Nephron progenitor cell (in vitro differentiated cells): ENCODE measurements at regions not wholly inside any gene's neighbourhood (a gene's known extent, or its start where the extent isn't known, plus 50 kb on each side); places are given as distances from the start of the nearest gene placed in this dataset.

Experiments
- DNase-seq: peaks from one replicate; pipeline ENCODE4 v3.0.0; 2021
- H3K27ac Mint-ChIP-seq: 2 replicates; pipeline ENCODE4 v1.8.0; 2021; ENCODE audit warnings: mild to moderate bottlenecking, moderate library complexity, mixed read lengths
- H3K27me3 Mint-ChIP-seq: 2 replicates; pipeline ENCODE4 v1.8.0; 2021; ENCODE audit warnings: mild to moderate bottlenecking, low read depth, mixed read lengths; ENCODE audit not compliant: poor library complexity
- H3K36me3 Mint-ChIP-seq: 2 replicates; pipeline ENCODE4 v1.8.0; 2021; ENCODE audit warnings: low read depth, mixed read lengths
- H3K4me1 Mint-ChIP-seq: 2 replicates; pipeline ENCODE4 v1.8.0; 2021; ENCODE audit warnings: mixed read lengths
- H3K4me3 Mint-ChIP-seq: 2 replicates; pipeline ENCODE4 v1.8.0; 2021; ENCODE audit warnings: mild to moderate bottlenecking, moderate library complexity, mixed read lengths
- H3K9me3 Mint-ChIP-seq: 2 replicates; pipeline ENCODE4 v1.8.0; 2021; ENCODE audit warnings: mild to moderate bottlenecking, moderate library complexity, mixed read lengths
- CTCF ChIP-seq: fragments of 200-600 bp; sonication (generic); IDR thresholded peaks from 2 replicates; pipeline ENCODE4 v1.5.0; 2021; ENCODE audit warnings: antibody characterized with exemption

GRCh38 chr4:66577922-66578321 lies 907.6 kb upstream of the EPHA5 start:
- no peak for TF ChIP-seq CTCF
- Mint-ChIP-seq H3K9me3 (no peaks in the 10 kb centered on the region), H3K4me3 (no peak overlapping the region), H3K4me1 (peaks cover 15% of the 10 kb centered on the region), H3K36me3 (no peaks in the 10 kb centered on the region), H3K27ac (no peak overlapping the region), H3K27me3 (no peaks in the 10 kb centered on the region)
- DNase-seq: no peak

GRCh38 chr4:66575008-66575696 lies 904.9 kb upstream of the EPHA5 start:
- H3K27ac Mint-ChIP-seq: no peak overlapping the region
- H3K4me3 Mint-ChIP-seq: no peak overlapping the region
- TF ChIP-seq CTCF: no peak
- peaks cover 3% of the 10 kb centered on the region for H3K27me3 Mint-ChIP-seq
- H3K36me3 Mint-ChIP-seq: no peaks in the 10 kb centered on the region
- H3K9me3 Mint-ChIP-seq: no peaks in the 10 kb centered on the region
- peaks cover 15% of the 10 kb centered on the region for H3K4me1 Mint-ChIP-seq
- no peak for DNase-seq

- no peaks in the 10 kb centered on the region for H3K9me3 Mint-ChIP-seq
- H3K27me3 Mint-ChIP-seq: peaks cover 7% of the 10 kb centered on the region
- no peaks in the 10 kb centered on the region for H3K36me3 Mint-ChIP-seq
- no peak for DNase-seq
- H3K4me1 Mint-ChIP-seq: peaks cover 15% of the 10 kb centered on the region
- H3K4me3 Mint-ChIP-seq: no peak overlapping the region
- no peak overlapping the region for H3K27ac Mint-ChIP-seq
- no peak for TF ChIP-seq CTCF
These were observed 904.1 kb upstream of the EPHA5 start for GRCh38 chr4:66574145-66574978.

GRCh38 chr4:66572949-66573348 lies 902.7 kb upstream of the EPHA5 start:
- Mint-ChIP-seq H3K27me3 (peaks cover 9% of the 10 kb centered on the region), H3K4me3 (no peak overlapping the region), H3K9me3 (no peaks in the 10 kb centered on the region), H3K4me1 (peaks cover 14% of the 10 kb centered on the region), H3K36me3 (no peaks in the 10 kb centered on the region), H3K27ac (no peak overlapping the region)
- DNase-seq: no peak
- TF ChIP-seq CTCF: no peak

- peaks cover 9% of the 10 kb centered on the region for H3K27me3 Mint-ChIP-seq
- no peak overlapping the region for H3K4me3 Mint-ChIP-seq
- no peak overlapping the region for H3K27ac Mint-ChIP-seq
- TF ChIP-seq CTCF: no peak
- DNase-seq: no peak
- no peaks in the 10 kb centered on the region for H3K36me3 Mint-ChIP-seq
- H3K9me3 Mint-ChIP-seq: no peaks in the 10 kb centered on the region
- H3K4me1 Mint-ChIP-seq: peaks cover 5% of the 10 kb centered on the region
These were observed 900.9 kb upstream of the EPHA5 start for GRCh38 chr4:66571145-66571695.
